IMR-90 (cell line): ENCODE measurements at regions not wholly inside any gene's neighbourhood (a gene's known extent, or its start where the extent isn't known, plus 50 kb on each side); places are given as distances from the start of the nearest gene placed in this dataset.

Experiments
- BHLHE40 ChIP-seq: fragments of 150-350 bp; IDR thresholded peaks from 2 replicates; pipeline ENCODE4 v1.6.1; 2016; ENCODE audit warnings: mild to moderate bottlenecking, low read depth, low read length
- CEBPB ChIP-seq: IDR thresholded peaks from 2 replicates; pipeline ENCODE4 v1.6.1; 2012; ENCODE audit warnings: low read depth, low read length, improper control_type of control experiment
- CTCF ChIP-seq: conservative IDR thresholded peaks from 2 replicates; pipeline ENCODE4 v1.5.1; 2012; ENCODE audit warnings: mild to moderate bottlenecking, low read depth, low read length, improper control_type of control experiment
- MAFK ChIP-seq: IDR thresholded peaks from 2 replicates; pipeline ENCODE4 v1.6.1; 2012; ENCODE audit warnings: low read depth, low read length, improper control_type of control experiment
- MAZ ChIP-seq: IDR thresholded peaks from 2 replicates; pipeline ENCODE4 v1.6.1; 2012; ENCODE audit warnings: low read depth, mild to moderate bottlenecking, low read length, improper control_type of control experiment, moderate library complexity, borderline replicate concordance
- MXI1 ChIP-seq: IDR thresholded peaks from 2 replicates; pipeline ENCODE4 v1.6.1; 2012; ENCODE audit warnings: low read depth, mild to moderate bottlenecking, low read length, moderate library complexity, borderline replicate concordance
- POLR2A ChIP-seq: IDR thresholded peaks from 2 replicates; pipeline ENCODE4 v1.6.1; 2012; ENCODE audit warnings: mild to moderate bottlenecking, low read depth, low read length
- RAD21 ChIP-seq: IDR thresholded peaks from 2 replicates; pipeline ENCODE4 v1.6.1; 2012; ENCODE audit warnings: low read length, improper control_type of control experiment
- RCOR1 ChIP-seq: IDR thresholded peaks from 2 replicates; pipeline ENCODE4 v1.6.1; 2012; ENCODE audit warnings: mild to moderate bottlenecking, low read length, improper control_type of control experiment; ENCODE audit not compliant: insufficient replicate concordance
- SMC3 ChIP-seq: fragments of 150-350 bp; IDR thresholded peaks from 2 replicates; pipeline ENCODE4 v1.6.1; 2016; ENCODE audit warnings: low read depth, mild to moderate bottlenecking, antibody characterized with exemption, low read length, moderate library complexity

- TF ChIP-seq RCOR1 (no peak), POLR2A (no peak), CTCF (no peak), MAFK (no peak), RAD21 (no peak), MAZ (no peak), BHLHE40 (no peak), SMC3 (no peak), MXI1 (no peak), CEBPB (no peak)
Measured at GRCh38 chr16:86025706-86026105, 126.7 kb downstream of the IRF8 start.
